LHCN-M2 (cell line): ENCODE measurements at regions not wholly inside any gene's neighbourhood (a gene's known extent, or its start where the extent isn't known, plus 50 kb on each side); places are given as distances from the start of the nearest gene placed in this dataset.

Experiments
- DNase-seq: peaks from one replicate; pipeline ENCODE4 v3.0.0-alpha.2; 2012; ENCODE audit warnings: low read depth

DNA sequence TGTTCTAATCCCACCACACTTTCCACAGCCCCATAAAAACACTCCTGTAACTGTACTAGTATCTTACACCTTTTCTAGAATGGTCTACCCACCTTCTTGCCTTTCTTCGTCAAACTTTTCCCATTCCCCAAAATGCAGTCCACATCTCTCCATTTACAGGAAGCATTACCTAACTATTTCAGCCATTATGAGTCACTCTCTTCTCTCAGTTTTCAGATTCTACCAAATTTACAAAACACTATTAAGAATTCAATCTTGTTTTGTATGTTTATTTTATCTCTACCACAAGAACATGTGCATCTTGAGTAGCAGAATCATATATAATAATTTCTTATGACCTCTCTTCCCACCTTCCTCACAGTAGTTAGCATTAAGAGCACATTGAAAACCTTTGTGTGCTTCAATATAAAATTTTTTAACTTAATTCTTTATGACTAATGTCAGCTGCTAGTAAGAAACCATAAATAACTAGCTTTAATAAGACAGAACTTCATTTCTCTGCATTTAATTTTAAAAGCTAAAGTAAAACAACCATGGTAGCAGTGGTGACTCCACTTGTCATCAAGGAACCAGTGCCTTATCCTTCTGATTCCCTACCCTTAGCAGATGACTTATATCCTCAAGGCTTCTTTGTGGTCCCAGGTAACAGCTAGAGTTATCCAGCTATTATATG, 56.6 kb upstream of the MAP2 start:
- no peak for DNase-seq

DNA sequence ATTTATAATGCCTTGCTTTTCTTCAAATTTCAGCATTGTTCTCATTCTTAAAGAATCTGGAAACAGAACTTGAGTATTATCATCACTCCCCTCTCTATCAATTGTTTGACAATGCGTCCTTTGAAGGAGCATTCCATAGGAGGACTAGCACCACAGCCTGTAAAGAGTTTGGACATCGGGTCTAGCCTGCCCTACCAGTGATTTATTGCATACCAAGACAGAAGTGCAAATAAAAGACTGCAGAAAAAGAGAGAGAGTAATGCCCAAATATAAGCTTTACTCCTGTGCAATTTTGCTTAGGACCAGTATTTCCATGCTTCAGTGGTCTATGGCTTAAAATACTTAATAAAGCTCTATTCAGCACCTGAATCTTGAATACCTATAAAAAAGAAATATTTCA, 55.4 kb upstream of the MAP2 start:
- DNase-seq: no peak

DNA sequence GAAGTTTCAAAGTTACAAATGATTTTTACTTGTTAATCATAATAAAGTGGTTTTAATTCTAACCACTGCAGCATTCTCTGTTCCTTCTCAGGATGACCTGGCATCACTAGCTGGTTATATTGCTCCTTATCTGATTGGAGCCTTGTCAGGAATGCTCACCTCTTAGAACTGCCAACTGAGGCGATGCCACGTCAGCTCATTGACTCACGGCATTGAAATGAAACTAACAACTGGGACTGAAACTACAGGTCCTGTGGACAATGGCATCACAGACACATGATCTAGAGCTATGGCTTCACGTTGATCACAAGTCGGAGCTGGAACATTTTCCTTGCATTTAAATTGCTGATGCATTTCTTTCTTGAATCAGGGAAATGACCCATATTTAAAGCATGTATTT, 54.9 kb upstream of the MAP2 start:
- peak; percentile 59 for DNase-seq

DNA sequence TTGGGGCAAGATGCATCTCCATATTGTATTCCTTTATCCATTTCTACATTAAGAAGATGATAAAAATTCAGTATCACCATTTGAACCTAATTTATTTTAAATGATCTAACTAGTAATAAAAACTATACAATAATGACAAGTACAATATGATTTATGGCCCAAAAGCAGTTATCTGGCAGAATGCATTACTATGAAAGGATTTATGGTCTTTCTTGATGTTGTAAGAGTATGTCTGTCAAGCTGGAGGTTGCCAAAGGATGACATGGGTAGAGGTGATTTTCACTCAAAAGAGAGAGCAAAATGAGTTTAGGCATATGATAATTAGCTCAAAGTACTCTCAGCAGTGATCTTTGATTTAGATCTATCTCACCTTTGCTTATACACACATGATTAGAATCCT, 54.2 kb upstream of the MAP2 start:
- no peak for DNase-seq

DNA sequence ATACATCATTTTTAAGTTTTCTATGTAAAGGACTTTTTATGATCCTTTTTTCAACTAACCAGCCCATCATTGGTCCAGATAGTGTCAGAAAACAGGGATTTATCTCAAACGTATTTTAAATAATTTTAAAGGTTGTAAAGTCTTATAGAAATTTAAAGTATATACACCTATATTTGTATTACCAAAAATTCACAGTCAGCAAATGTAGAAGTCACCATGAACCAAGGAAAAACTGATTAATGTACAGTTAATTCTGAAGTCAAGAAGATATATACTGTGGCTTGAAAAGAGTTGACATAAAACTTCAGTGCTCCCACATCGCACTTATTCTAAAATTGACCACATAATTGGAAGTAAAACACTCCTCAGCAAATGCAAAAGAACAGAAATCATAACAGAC, 52.4 kb upstream of the MAP2 start:
- no peak for DNase-seq
